H1 (cell line): ENCODE measurements at regions not wholly inside any gene's neighbourhood (a gene's known extent, or its start where the extent isn't known, plus 50 kb on each side); places are given as distances from the start of the nearest gene placed in this dataset.

Experiments used
- CEBPB ChIP-seq: IDR thresholded peaks from 2 replicates; pipeline ENCODE4 v1.6.1; 2012; ENCODE audit warnings: low read depth, low read length
- CTCF ChIP-seq, 3 experiments: IDR thresholded peaks; 1 replicate in 2 of 3; 2 replicates in 1 of 3; pipeline versions ENCODE4 v1.5.1 to v1.6.1; 2011; ENCODE audit warnings: low read length in 3 of 3, mild to moderate bottlenecking in 3 of 3, inconsistent platforms in 2 of 3, low read depth in 1 of 3, moderate library complexity in 1 of 3; ENCODE audit not compliant: insufficient read depth in 1 of 3; ENCODE audit errors: control extremely low read depth in 1 of 3
- EZH2 ChIP-seq: fragments of 200-600 bp; sonication (generic); IDR thresholded peaks from 2 replicates; pipeline ENCODE4 v1.7.1; 2012; ENCODE audit warnings: low read depth, mild to moderate bottlenecking, moderate library complexity, low read length, inconsistent platforms; ENCODE audit not compliant: severe bottlenecking
- POLR2A ChIP-seq, 2 experiments: IDR thresholded peaks; 1 replicate in 1 of 2; 2 replicates in 1 of 2; pipeline ENCODE4 v1.6.1; 2011; ENCODE audit warnings: low read depth in 2 of 2, low read length in 2 of 2, mild to moderate bottlenecking in 2 of 2; ENCODE audit errors: control extremely low read depth in 1 of 2
- TF ChIP-seq, protein P1 (sequence below): IDR thresholded peaks from 2 replicates; pipeline ENCODE4 v1.6.1; 2011; ENCODE audit warnings: low read depth, mild to moderate bottlenecking, low read length; ENCODE audit not compliant: insufficient read depth

GRCh38 chrX:39249999-39250398, 448.7 kb downstream of the MID1IP1 start:
- TF ChIP-seq CTCF (IDR thresholded peaks at IDR 0.05; ENCODE audit: control extremely low read depth in 1 of 3, insufficient read depth in 1 of 3, low read depth in 1 of 3, low read length in 3 of 3) (no peak), EZH2 (no peak), CEBPB (no peak), POLR2A (IDR thresholded peaks at IDR 0.05; ENCODE audit: control extremely low read depth in 1 of 2, low read depth in 2 of 2, low read length in 2 of 2) (no peak)
- TF ChIP-seq, protein P1, sequence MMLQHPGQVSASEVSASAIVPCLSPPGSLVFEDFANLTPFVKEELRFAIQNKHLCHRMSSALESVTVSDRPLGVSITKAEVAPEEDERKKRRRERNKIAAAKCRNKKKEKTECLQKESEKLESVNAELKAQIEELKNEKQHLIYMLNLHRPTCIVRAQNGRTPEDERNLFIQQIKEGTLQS = no peak
